ENCODE measurements at regions not wholly inside any gene's neighbourhood (a gene's known extent, or its start where the extent isn't known, plus 50 kb on each side); places are given as distances from the start of the nearest gene placed in this dataset.

GRCh38 chr1:230496451-230496850 is 70.3 kb upstream of the PGBD5 start:
- no peaks in the 10 kb centered on the region for H3K36me3 ChIP-seq
- intact Hi-C loops (cut with DNase I): no loop called here
- no peak for DNase-seq
- H3K27me3 ChIP-seq: no peaks in the 10 kb centered on the region
- no peak overlapping the region for H3K4me3 ChIP-seq (replicated peaks in 1 of 3)
- 67 to 70% methylated on average over 3 of the region's 3 CpGs for WGBS, 2 donors
- TF ChIP-seq POLR2A (IDR thresholded peaks at IDR 0.05): no peak
- TF ChIP-seq, protein P1, sequence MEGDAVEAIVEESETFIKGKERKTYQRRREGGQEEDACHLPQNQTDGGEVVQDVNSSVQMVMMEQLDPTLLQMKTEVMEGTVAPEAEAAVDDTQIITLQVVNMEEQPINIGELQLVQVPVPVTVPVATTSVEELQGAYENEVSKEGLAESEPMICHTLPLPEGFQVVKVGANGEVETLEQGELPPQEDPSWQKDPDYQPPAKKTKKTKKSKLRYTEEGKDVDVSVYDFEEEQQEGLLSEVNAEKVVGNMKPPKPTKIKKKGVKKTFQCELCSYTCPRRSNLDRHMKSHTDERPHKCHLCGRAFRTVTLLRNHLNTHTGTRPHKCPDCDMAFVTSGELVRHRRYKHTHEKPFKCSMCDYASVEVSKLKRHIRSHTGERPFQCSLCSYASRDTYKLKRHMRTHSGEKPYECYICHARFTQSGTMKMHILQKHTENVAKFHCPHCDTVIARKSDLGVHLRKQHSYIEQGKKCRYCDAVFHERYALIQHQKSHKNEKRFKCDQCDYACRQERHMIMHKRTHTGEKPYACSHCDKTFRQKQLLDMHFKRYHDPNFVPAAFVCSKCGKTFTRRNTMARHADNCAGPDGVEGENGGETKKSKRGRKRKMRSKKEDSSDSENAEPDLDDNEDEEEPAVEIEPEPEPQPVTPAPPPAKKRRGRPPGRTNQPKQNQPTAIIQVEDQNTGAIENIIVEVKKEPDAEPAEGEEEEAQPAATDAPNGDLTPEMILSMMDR (IDR thresholded peaks at IDR 0.05): no peak
- H3K9me3 ChIP-seq: no peaks in the 10 kb centered on the region
- H3K4me1 ChIP-seq: no peaks in the 10 kb centered on the region
- H3K27ac ChIP-seq: no peak overlapping the region

- intact Hi-C loops (cut with DNase I): no loop called here
- TF ChIP-seq, protein P1 (IDR thresholded peaks at IDR 0.05): no peak
- TF ChIP-seq POLR2A (IDR thresholded peaks at IDR 0.05): no peak
- H3K27ac ChIP-seq: no peak overlapping the region
- H3K36me3 ChIP-seq: no peaks in the 10 kb centered on the region
- no peaks in the 10 kb centered on the region for H3K9me3 ChIP-seq
- no peak for DNase-seq
- H3K27me3 ChIP-seq: no peaks in the 10 kb centered on the region
- H3K4me3 ChIP-seq (replicated peaks in 1 of 3): no peak overlapping the region
- WGBS, 2 donors: 73 to 83% methylated on average over 11 of the region's 11 CpGs
- no peaks in the 10 kb centered on the region for H3K4me1 ChIP-seq
Observed at GRCh38 chr1:230495891-230496385, 69.8 kb upstream of the PGBD5 start.

DNA sequence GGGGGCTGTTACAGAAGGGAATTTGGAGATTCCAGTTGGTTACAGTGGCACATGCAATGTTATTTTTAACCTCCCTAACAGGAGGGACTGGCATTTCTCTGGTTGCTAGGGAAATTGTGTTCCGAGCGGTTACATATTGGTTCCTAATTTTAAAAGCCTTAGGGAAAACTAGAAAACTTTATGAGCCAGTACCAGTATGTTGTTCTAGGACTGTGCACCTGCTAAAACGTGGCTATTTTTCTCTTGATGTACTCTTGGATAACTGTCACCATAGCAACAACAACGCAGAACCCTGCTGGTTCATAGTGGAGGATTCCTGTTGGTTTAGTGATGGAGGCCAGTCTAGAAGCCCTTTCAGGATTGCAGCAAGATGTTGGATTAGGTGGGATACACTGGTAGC is 68.9 kb upstream of the PGBD5 start:
- TF ChIP-seq POLR2A (IDR thresholded peaks at IDR 0.05): no peak
- TF ChIP-seq, protein P1 (IDR thresholded peaks at IDR 0.05): no peak
- 82 to 84% methylated on average over 4 of the region's 4 CpGs for WGBS, 2 donors
- Histone ChIP-seq H3K4me1 (no peaks in the 10 kb centered on the region), H3K36me3 (no peaks in the 10 kb centered on the region), H3K4me3 (replicated peaks in 1 of 3) (no peak overlapping the region), H3K27ac (no peak overlapping the region), H3K27me3 (no peaks in the 10 kb centered on the region), H3K9me3 (no peaks in the 10 kb centered on the region)
- no peak for DNase-seq
- intact Hi-C loops (cut with DNase I): no loop called here

DNA sequence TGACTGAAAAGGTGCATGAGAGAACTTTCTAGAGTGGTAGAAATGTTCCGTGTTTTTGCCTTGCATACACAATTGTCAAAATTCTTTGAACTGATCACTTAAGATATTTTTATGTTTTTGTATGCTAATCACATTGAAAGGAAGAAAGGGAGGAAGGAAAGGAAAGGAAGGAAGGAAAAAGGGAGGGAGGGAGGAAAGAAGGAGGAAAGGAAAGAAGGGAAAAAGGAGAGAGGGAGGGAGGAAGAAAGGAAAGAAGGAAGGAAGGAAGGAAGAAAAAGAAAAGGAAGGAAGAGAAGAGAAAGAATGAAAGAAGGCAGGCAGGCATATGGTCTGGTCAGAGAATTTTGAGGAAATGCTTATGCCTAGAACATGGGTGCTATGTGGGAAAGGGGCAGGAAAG is 68.4 kb upstream of the PGBD5 start:
- no peaks in the 10 kb centered on the region for H3K36me3 ChIP-seq
- TF ChIP-seq, protein P1 (IDR thresholded peaks at IDR 0.05): no peak
- no peak for TF ChIP-seq POLR2A (IDR thresholded peaks at IDR 0.05)
- H3K4me1 ChIP-seq: no peaks in the 10 kb centered on the region
- WGBS, 2 donors: 90 to 98% methylated on average over 1 of the region's 1 CpG
- no peak overlapping the region for H3K27ac ChIP-seq
- no peaks in the 10 kb centered on the region for H3K9me3 ChIP-seq
- no peak overlapping the region for H3K4me3 ChIP-seq (replicated peaks in 1 of 3)
- DNase-seq: no peak
- intact Hi-C loops (cut with DNase I): no loop called here
- no peaks in the 10 kb centered on the region for H3K27me3 ChIP-seq

- no peak for DNase-seq
- no peak for TF ChIP-seq POLR2A (IDR thresholded peaks at IDR 0.05)
- TF ChIP-seq, protein P1 (IDR thresholded peaks at IDR 0.05): no peak
- 81 to 86% methylated on average over 1 of the region's 1 CpG for WGBS, 2 donors
Observed at GRCh38 chr1:230494026-230494425, 67.9 kb upstream of the PGBD5 start.

More at GRCh38 chr1:230494026-230494425, 67.9 kb upstream of the PGBD5 start:
- Histone ChIP-seq H3K27ac (no peak overlapping the region), H3K36me3 (no peaks in the 10 kb centered on the region), H3K9me3 (no peaks in the 10 kb centered on the region), H3K4me3 (replicated peaks in 1 of 3) (no peak overlapping the region), H3K27me3 (no peaks in the 10 kb centered on the region), H3K4me1 (no peaks in the 10 kb centered on the region)
- intact Hi-C loops (cut with DNase I): no loop called here
